Stomach (tissue), 8 donors: ENCODE measurements at regions not wholly inside any gene's neighbourhood (a gene's known extent, or its start where the extent isn't known, plus 50 kb on each side); places are given as distances from the start of the nearest gene placed in this dataset.

Source experiments
- DNase-seq, 2 donors: peaks; one replicate each; pipeline versions ENCODE4 v3.0.0 to v3.0.0-alpha.2; 2013 to 2019
- H3K27ac ChIP-seq, 5 donors: fragments of 200-600 bp in 4 of 5; sonication (generic) in 4 of 5; one replicate each; pipeline ENCODE4 v1.5.1; 2013 to 2019; ENCODE audit warnings: mild to moderate bottlenecking in 1 of 5, moderate library complexity in 1 of 5
- H3K27me3 ChIP-seq, 3 donors: fragments of 200-600 bp; sonication (generic); one replicate each; pipeline ENCODE4 v1.5.1; 2017 to 2019; ENCODE audit warnings: mixed run types in 1 of 3
- H3K36me3 ChIP-seq, 4 donors: fragments of 200-600 bp; sonication (generic); 1 replicate in 3 of 4; 2 replicates in 1 of 4; pipeline ENCODE4 v1.5.1; 2016 to 2019
- H3K4me1 ChIP-seq, 4 donors: fragments of 200-600 bp; sonication (generic); one replicate each; pipeline ENCODE4 v1.5.1; 2016 to 2019
- H3K4me3 ChIP-seq, 4 donors: fragments of 200-600 bp; sonication (generic) in 3 of 4; one replicate each; pipeline ENCODE4 v1.5.1; 2016 to 2019; ENCODE audit warnings: mild to moderate bottlenecking in 1 of 4
- H3K9me3 ChIP-seq, 4 donors: fragments of 200-600 bp; sonication (generic); one replicate each; pipeline ENCODE4 v1.5.1; 2016 to 2019
- CTCF ChIP-seq, 7 experiments: fragments of 450-650 bp in 4 of 7; fragments of 200-600 bp in 3 of 7; sonication (generic) in 3 of 7; IDR thresholded peaks; one replicate each; pipeline ENCODE4 v1.5.1; 2016 to 2019; ENCODE audit warnings: antibody characterized with exemption in 7 of 7, control low read depth in 2 of 7, mild to moderate bottlenecking in 1 of 7
- EP300 ChIP-seq: sonication (generic); formaldehyde crosslinking; IDR thresholded peaks from one replicate; pipeline ENCODE4 v1.6.1; 2017; ENCODE audit warnings: antibody characterized with exemption
- POLR2A ChIP-seq, 4 donors: fragments of 450-650 bp; IDR thresholded peaks; one replicate each; pipeline ENCODE4 v1.6.1; 2016; ENCODE audit warnings: antibody characterized with exemption in 4 of 4, control low read depth in 2 of 4, mild to moderate bottlenecking in 1 of 4, moderate library complexity in 1 of 4
- POLR2AphosphoS5 ChIP-seq, 3 donors: sonication (generic); formaldehyde crosslinking; IDR thresholded peaks; one replicate each; pipeline ENCODE4 v1.6.1; 2016; ENCODE audit warnings: antibody characterized with exemption in 3 of 3
- WGBS, 5 donors: extraction: QIAGEN DNeasy Blood & Tissue Kit in 3 of 5; methylation state at CpG; one replicate each; pipeline versions ENCODE4 v1.1.5 to v1.1.7; 2013 to 2018; 5-methylcytosine and 5-hydroxymethylcytosine counted together
- intact Hi-C: fragments of 100-400 bp; cut with DNase I; formaldehyde crosslinking; loops from one replicate; pipeline ENCODE4 v1.15.1; 2023; ENCODE audit warnings: low total_unique reads
- donor health status: healthy with polysubstance abuse.
- donor health status: Bipolar disorder and iron deficiency.
- donor health status: healthy.

- no peak for TF ChIP-seq EP300
- no peak for TF ChIP-seq CTCF (IDR thresholded peaks at IDR 0.05)
- no peak for TF ChIP-seq POLR2AphosphoS5 (IDR thresholded peaks at IDR 0.05)
- no peak for TF ChIP-seq POLR2A (IDR thresholded peaks at IDR 0.05)
- Histone ChIP-seq H3K4me1 (no peaks in the 10 kb centered on the region), H3K4me3 (no peak overlapping the region), H3K27me3 (no peaks in the 10 kb centered on the region), H3K27ac (no peak overlapping the region), H3K36me3 (no peaks in the 10 kb centered on the region), H3K9me3 (no peaks in the 10 kb centered on the region)
- WGBS, 5 donors, result 78 to 92% (median 85%) methylated on average over 4 of the region's 4 CpGs
- intact Hi-C loops, result no loop called here
- DNase-seq, result no peak
Measured at GRCh38 chr11:111176603-111177002, 68.9 kb upstream of the POU2AF2 start.

GRCh38 chr11:111173221-111173620 is 72.3 kb upstream of the POU2AF2 start:
- Histone ChIP-seq H3K4me3 (no peak overlapping the region), H3K27me3 (no peaks in the 10 kb centered on the region), H3K9me3 (no peaks in the 10 kb centered on the region), H3K36me3 (no peaks in the 10 kb centered on the region), H3K4me1 (no peaks in the 10 kb centered on the region), H3K27ac (no peak overlapping the region)
- intact Hi-C loops, result no loop called here
- TF ChIP-seq EP300, result no peak
- no peak for TF ChIP-seq POLR2A (IDR thresholded peaks at IDR 0.05)
- TF ChIP-seq POLR2AphosphoS5 (IDR thresholded peaks at IDR 0.05), result no peak
- no peak for TF ChIP-seq CTCF (IDR thresholded peaks at IDR 0.05)
- no peak for DNase-seq
- 90 to 96% (median 91%) methylated on average over 3 of the region's 3 CpGs for WGBS, 5 donors

- WGBS, 5 donors, result 73 to 88% (median 85%) methylated on average over 3 of the region's 3 CpGs
- Histone ChIP-seq H3K4me3 (no peak overlapping the region), H3K27ac (no peak overlapping the region), H3K9me3 (no peaks in the 10 kb centered on the region), H3K4me1 (no peaks in the 10 kb centered on the region), H3K36me3 (no peaks in the 10 kb centered on the region), H3K27me3 (no peaks in the 10 kb centered on the region)
- TF ChIP-seq EP300 (no peak), POLR2AphosphoS5 (IDR thresholded peaks at IDR 0.05) (no peak), CTCF (IDR thresholded peaks at IDR 0.05) (no peak), POLR2A (IDR thresholded peaks at IDR 0.05) (no peak)
- no peak for DNase-seq
- intact Hi-C loops, result no loop called here
Measured at GRCh38 chr11:111172321-111172862, 73.1 kb upstream of the POU2AF2 start.

GRCh38 chr11:111170761-111171379 is 74.7 kb upstream of the POU2AF2 start:
- WGBS, 5 donors, result 88 to 95% (median 92%) methylated on average over 9 to 11 of the region's 11 CpGs
- Histone ChIP-seq H3K27me3 (no peaks in the 10 kb centered on the region), H3K9me3 (no peaks in the 10 kb centered on the region), H3K36me3 (no peaks in the 10 kb centered on the region), H3K4me1 (no peaks in the 10 kb centered on the region), H3K4me3 (no peak overlapping the region), H3K27ac (no peak overlapping the region)
- no peak for TF ChIP-seq EP300
- TF ChIP-seq POLR2A (IDR thresholded peaks at IDR 0.05), result no peak
- TF ChIP-seq POLR2AphosphoS5 (IDR thresholded peaks at IDR 0.05), result no peak
- TF ChIP-seq CTCF (IDR thresholded peaks at IDR 0.05), result no peak
- intact Hi-C loops, result no loop called here
- no peak for DNase-seq
